Fibroblast of upper back skin (primary cell): ENCODE measurements at regions not wholly inside any gene's neighbourhood (a gene's known extent, or its start where the extent isn't known, plus 50 kb on each side); places are given as distances from the start of the nearest gene placed in this dataset.

ENCODE experiments used
- DNase-seq: peaks from one replicate; pipeline ENCODE4 v3.0.0-alpha.2; 2013

GRCh38 chr16:59259074-59259949, 525.2 kb upstream of the GOT2 start:
- DNase-seq, result peak; percentile 64

- no peak for DNase-seq
These were observed 518.2 kb upstream of the GOT2 start for GRCh38 chr16:59252317-59252716.

GRCh38 chr16:59249011-59249410, 514.9 kb upstream of the GOT2 start:
- DNase-seq, result no peak

DNA sequence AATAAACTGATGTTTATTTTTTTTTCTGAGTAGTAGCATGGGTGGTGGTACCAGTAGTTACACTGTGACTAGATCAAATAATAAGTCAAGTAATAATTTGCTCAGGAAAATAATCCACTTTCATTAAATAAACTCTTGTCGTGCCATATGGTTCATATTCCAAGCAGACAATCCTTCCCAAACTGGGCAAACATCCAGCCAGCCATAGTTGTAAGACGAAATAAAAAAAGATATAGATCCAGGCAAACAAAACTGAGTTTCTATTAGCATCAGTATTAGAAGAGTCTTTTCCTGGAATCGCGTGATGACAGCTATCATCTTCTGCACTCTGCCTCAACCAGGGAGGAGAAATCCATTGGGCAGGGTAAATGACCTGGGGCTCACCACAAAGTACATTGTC, 508.4 kb upstream of the GOT2 start:
- peak; percentile 55 for DNase-seq

DNA sequence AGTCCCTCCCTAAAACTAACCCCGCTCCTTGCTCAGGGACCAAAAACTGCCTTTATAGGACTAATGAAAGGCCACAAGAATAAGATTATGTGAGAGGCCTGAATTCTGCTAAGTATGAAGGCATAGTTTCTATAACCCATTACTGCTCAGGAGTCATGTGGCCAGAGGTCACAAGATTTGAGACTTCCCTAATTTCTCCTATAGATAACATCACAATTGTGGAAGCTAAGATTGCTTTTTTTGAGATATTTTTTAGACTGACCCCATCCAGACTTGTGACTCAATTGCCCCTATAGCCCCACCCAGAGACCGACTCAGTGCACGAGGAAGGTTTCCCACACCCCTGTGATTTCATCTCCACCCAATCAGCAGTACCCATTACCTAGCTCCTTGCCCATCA, 504.1 kb upstream of the GOT2 start:
- DNase-seq, result no peak

DNA sequence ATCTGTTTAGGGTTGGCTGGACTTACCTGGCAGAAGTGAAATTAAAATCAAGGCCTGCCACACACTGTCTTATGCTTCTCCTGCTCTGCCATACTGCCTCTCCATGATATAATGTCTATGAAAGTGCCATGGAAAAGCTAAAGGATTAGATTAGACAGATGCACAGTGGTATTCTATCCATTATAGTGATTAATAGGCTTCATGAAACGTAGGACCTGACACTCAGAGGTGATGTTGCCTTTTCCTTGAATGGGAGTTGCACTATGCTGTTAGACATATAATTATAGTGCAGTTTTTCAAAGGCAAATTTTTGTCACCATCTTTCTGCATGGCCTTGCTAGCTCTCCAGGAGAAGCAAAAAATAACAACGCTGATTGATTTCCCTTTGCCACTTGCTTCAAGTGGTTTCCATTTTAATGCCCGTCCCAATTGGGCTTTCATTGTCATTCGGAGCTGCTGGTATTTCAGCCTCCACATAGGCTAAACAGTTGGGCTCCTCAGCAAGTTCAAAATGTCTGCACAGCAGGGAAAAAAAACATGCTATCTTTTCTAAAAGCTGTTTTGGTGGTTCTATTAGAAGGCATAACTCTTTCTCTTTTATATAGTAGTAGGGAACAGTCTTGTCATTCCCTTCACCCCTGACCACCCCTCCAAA, 502.8 kb upstream of the GOT2 start:
- no peak for DNase-seq

GRCh38 chr16:59224401-59224800, 490.3 kb upstream of the GOT2 start:
- DNase-seq, result no peak

GRCh38 chr16:59220011-59220410, 485.9 kb upstream of the GOT2 start:
- DNase-seq, result no peak

DNA sequence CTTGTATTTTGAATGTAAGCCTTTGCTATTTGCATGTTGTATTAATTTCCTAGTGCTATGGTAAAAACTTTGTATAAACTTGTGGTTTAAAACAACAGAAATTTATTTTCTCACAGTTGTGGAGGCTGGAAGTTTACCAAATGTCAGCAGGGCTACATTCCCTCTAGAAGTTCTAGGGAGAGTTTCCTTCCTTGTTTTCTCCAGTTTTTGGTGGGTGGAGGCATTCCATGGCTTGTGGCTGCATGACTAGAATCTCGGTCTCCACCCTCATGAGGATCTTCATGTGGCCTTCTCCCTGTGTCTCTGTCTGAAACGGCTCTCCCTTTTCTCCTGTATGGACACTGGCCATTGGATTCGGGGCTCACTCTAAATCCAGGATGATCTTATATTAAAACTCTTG, 482.2 kb upstream of the GOT2 start:
- no peak for DNase-seq

DNA sequence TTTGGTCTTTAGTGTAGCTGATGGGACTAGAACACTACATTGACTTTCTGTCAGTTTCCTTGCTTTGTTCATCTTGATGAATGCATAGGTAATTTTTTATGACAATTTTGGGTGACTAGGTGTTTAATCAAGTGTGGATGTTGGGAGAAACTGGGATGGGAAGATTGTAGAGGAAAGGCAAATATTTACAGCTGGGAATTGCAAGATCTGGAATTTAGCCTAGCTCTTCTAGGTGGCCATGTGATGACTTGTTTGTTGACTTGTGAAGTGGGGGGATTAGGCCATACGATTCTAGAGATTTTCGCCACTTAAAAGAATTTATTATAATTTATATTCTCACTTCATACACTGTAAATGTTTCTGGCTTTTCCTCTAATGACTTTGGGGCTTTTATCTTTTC, 480.3 kb upstream of the GOT2 start:
- no peak for DNase-seq

- DNase-seq, result peak; percentile 28
These were observed 479.8 kb upstream of the GOT2 start for GRCh38 chr16:59213952-59214351.

DNA sequence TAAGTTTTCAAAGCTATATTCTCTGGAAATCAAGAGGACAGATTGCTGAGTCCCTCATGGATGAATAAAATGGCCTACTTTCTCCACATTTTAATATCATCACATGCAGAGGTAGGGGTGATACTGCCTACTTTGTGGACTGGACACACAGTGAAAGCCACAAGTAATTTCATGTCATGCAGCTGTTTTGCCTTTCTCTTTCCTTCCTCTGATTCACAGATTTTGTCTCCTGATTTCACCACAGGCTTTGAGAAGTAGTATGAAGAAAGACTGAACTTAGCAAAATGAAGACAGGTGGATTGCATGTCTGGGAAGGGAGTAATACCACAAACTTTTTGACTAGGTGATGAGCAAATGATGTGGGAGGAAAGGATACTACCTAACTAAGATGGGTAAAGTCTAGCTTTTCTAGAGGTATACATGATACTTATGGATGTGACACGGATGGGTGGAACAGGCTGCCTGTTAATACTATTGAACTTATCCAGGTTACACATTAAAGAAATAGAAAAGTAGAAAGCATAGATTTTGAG, 478.4 kb upstream of the GOT2 start:
- no peak for DNase-seq

DNA sequence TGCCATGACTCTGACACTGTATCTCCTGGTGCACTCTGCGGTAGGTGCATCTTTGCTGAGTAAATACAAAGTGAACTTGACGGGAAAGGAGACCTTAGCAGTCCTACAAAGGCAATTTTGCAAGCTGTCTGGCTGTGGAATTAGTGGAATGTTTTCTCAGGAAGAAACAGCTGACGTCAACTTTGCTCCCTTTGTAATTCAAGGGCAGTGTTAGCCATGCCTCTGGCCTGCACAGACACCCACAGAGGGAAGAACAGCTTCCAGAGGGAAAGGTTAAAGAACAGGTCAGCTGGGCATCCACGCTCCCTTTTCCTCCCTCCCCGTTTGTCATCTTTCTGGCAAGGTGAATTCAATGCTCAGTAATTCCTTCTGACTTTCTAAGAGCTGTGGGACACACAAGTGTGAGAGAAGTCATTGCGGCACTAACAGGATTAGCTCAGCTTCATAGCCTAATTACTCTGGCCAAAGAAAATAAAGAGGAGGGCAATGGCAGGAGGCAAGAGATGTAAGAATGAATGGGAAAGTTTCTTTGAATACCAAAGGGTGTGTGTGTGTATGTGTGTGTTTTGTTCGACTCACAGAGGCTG, 476.9 kb upstream of the GOT2 start:
- DNase-seq, result peak; percentile 84

- no peak for DNase-seq
These were observed 471.3 kb upstream of the GOT2 start for GRCh38 chr16:59205403-59205802.

GRCh38 chr16:59204589-59204988, 470.5 kb upstream of the GOT2 start:
- no peak for DNase-seq

GRCh38 chr16:59202233-59202862, 468.2 kb upstream of the GOT2 start:
- no peak for DNase-seq

- DNase-seq, result no peak
These were observed 467.7 kb upstream of the GOT2 start for GRCh38 chr16:59201821-59202220.

DNA sequence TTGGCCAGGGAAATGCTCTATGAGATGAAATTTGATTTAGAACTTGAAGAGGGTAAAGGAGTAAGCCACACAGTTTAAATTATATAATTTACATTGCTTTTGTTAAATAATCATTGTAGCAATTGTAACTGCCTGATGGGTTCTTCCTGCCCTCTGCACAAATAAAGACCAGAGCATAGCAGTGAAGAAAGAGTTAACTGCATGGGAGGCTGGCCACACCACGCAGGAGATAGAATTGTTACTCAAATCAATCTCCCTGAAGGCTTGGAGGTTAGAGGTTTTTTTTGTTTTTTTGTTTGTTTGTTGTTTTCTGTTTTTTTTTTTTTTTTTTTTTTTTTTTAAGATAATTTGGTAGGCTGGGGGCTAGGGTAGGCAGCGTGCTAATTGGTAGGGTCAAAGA, 467.0 kb upstream of the GOT2 start:
- no peak for DNase-seq

GRCh38 chr16:59198487-59198886, 464.4 kb upstream of the GOT2 start:
- no peak for DNase-seq

DNA sequence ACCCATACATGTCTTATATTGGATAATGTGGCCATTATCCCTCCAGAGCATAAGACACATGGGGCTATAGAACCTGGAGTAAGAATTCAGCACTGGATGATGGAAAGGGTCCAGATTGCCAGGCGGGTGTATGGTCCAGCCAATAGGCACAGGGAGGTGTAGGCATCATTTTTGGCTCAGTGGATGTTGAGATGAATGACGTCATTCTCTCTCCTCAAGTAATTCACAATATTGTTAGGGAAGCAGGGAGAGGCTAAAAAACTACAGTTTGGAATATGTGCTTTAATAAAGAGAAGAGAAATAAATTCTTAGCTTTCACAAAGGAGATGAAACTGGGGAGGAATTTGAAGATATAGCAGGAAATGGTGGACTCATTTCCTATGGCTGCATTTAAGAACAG, 461.1 kb upstream of the GOT2 start:
- DNase-seq, result no peak

DNA sequence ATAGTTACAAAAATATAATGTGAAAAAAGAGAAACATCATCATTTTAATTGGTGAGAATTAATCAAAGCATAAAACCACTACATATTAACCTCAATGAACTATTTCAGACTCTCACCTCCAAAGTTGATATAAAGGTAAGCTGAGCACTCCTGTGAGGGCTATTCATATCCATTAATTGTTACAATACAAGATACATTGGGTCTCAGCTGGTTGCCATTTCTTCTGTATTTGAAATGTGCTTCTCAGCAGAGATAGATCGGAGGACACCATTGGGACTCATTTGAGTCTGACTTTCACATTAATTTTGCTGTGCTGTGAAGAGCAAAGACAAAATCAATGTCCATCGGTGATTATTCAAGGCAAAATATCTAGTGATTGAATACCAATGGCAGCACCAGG, 459.5 kb upstream of the GOT2 start:
- no peak for DNase-seq

DNA sequence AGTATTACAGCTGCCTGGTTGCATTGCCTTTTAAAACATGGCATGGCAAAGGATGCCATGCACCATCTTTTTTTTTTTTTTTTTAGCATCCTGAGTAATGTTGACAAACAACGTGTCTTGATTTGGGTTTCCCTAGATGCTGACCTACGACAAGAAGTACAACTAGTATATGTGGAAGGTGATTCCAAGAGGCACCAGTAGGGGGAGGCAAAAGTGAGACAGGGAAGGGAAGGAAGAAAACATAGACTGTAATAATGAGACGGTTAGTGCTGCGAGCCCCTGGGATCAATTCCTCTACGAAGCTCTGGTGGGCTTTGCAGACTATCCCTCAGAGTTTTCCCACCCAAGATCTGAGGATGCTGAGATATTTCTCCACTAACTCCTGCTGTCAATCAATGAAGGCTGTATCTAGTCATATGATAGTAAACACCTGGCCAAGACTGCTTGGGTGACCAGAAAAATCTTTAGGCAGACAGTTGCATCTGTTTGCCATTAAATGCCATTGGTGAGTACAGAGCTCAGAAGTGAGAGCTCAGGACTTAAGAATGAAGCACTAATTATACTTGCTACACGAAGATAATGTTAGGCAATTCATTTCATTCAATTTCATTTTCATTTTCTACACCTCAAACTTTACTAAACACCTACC, 458.6 kb upstream of the GOT2 start:
- DNase-seq, result peak; percentile 18

DNA sequence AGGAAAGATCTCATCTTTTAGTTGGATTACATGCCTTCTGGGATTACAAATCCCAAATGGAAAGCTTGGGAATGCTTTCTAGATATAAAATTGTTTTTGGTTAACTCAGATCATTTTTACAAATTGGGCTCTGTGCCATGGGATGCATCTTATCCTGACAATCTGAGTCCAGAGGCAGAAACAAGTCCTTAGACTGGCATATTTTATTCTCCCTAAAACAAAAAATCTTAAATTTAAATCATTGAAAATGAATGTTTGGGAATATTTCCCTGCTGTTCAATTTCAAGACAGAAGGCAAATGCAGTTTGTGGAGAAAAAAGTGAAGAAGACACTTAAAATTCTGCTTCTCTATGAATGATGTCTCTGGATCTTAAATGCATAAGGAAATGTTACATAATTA, 456.6 kb upstream of the GOT2 start:
- DNase-seq, result no peak
